K562 (cell line): ENCODE measurements at regions not wholly inside any gene's neighbourhood (a gene's known extent, or its start where the extent isn't known, plus 50 kb on each side); places are given as distances from the start of the nearest gene placed in this dataset.

Source experiments
- CLOCK ChIP-seq: fragments of 250-450 bp; sonication (Bioruptor Pico); IDR thresholded peaks from 2 replicates; pipeline ENCODE4 v1.4.0; 2020; ENCODE audit warnings: mild to moderate bottlenecking, moderate library complexity, borderline replicate concordance
- DEAF1 ChIP-seq: fragments of 450-650 bp; formaldehyde crosslinking; IDR thresholded peaks from 2 replicates; pipeline ENCODE4 v1.4.0; 2020; ENCODE audit warnings: mild to moderate bottlenecking, moderate library complexity
- DPF2 ChIP-seq: fragments of 450-650 bp; IDR thresholded peaks from 2 replicates; pipeline ENCODE4 v1.6.1; 2016
- FOXO4 ChIP-seq: fragments of 450-650 bp; formaldehyde crosslinking; IDR thresholded peaks from 2 replicates; pipeline ENCODE4 v1.4.0; 2020; ENCODE audit warnings: mild to moderate bottlenecking, moderate library complexity
- MCM3 ChIP-seq: fragments of 450-650 bp; IDR thresholded peaks from 2 replicates; pipeline ENCODE4 v1.6.1; 2016
- SIX5 ChIP-seq, 2 experiments: IDR thresholded peaks; 2 replicates each; pipeline ENCODE4 v1.6.1; 2011; ENCODE audit warnings: low read length in 2 of 2, borderline replicate concordance in 1 of 2, low read depth in 1 of 2, mild to moderate bottlenecking in 1 of 2, moderate library complexity in 1 of 2; ENCODE audit not compliant: insufficient read depth in 1 of 2
- SMC3 ChIP-seq: conservative IDR thresholded peaks from 2 replicates; pipeline ENCODE4 v1.6.1; 2011; ENCODE audit warnings: low read depth, low read length, improper control_type of control experiment; ENCODE audit not compliant: insufficient read depth
- STAG1 ChIP-seq: sonication (generic); formaldehyde crosslinking; IDR thresholded peaks from 2 replicates; pipeline ENCODE4 v1.5.0; 2020; ENCODE audit warnings: missing genetic modification reagents, borderline replicate concordance
- TCF3 ChIP-seq: sonication (generic); formaldehyde crosslinking; IDR thresholded peaks from 2 replicates; pipeline ENCODE4 v1.4.0; 2020; ENCODE audit warnings: mild to moderate bottlenecking, missing genetic modification reagents
- ZBTB1 ChIP-seq: sonication (generic); formaldehyde crosslinking; IDR thresholded peaks from 2 replicates; pipeline ENCODE4 v1.8.1; 2023; ENCODE audit warnings: missing genetic modification reagents, low read depth, mild to moderate bottlenecking, borderline replicate concordance
- ZNF274 ChIP-seq: IDR thresholded peaks from 2 replicates; pipeline ENCODE4 v1.6.1; 2011; ENCODE audit warnings: low read depth, mild to moderate bottlenecking, low read length, moderate library complexity, borderline replicate concordance
- ZNF561 ChIP-seq: fragments of 450-650 bp; formaldehyde crosslinking; conservative IDR thresholded peaks from 2 replicates; pipeline ENCODE4 v1.4.0; 2020; ENCODE audit warnings: mild to moderate bottlenecking, moderate library complexity
- ZNF75A ChIP-seq: fragments of 450-650 bp; formaldehyde crosslinking; IDR thresholded peaks from 2 replicates; pipeline ENCODE4 v1.4.0; 2020; ENCODE audit warnings: mild to moderate bottlenecking
- TF ChIP-seq, protein P1 (sequence below), 3 experiments: fragments of 200-800 bp in 1 of 3; sonication (Bioruptor generic) in 1 of 3; sonication (generic) in 1 of 3; formaldehyde crosslinking in 1 of 3; IDR thresholded peaks; 2 replicates each; pipeline versions ENCODE4 v1.6.1 to v1.8.0; 2016 to 2022; ENCODE audit warnings: mild to moderate bottlenecking in 2 of 3, missing compliant biosample characterization in 2 of 3, missing genetic modification characterization in 2 of 3, missing genetic modification reagents in 1 of 3
- TF ChIP-seq, protein P2 (sequence below): fragments of 250-450 bp; sonication (Bioruptor Pico); IDR thresholded peaks from 2 replicates; pipeline ENCODE4 v1.4.0; 2020
- TF ChIP-seq, protein P3 (sequence below): fragments of 200-400 bp; formaldehyde crosslinking; IDR thresholded peaks from 2 replicates; pipeline ENCODE4 v1.6.1; 2017; ENCODE audit warnings: mild to moderate bottlenecking, low read depth, low read length, moderate library complexity

DNA sequence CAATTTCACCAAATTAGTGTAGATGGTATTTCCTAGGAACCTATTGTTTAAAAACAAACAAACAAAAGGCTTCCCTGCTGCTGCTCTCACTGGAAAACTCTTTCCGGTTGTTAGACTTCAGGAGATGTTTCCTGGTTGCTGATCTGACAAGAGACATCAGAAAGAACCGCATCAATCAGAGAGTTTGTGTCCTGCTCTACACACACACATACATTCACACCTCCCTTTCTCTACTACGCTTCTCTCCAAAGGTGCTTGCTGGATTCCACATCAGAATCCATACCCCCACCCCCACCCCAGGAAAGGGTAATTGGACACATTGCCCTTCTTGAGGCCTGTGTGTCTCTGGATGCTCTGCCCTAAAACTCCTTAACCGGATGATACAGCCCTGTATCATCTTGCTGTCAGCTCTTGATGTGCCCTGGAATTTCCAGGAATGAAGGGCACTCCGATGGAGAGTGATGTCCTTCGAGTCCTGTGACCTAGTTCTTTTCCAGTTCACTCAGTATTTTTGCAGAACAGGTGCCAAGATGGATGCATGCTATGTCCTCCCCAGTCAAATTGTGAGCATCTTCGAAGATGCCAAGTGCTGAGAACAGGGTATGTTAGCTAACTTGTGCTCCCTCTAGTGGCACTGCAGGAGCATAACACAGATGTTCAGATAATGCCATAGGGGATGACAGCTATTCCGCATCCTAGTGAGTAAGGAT is 113.7 kb upstream of the SLC35F3 start (continued):
- TF ChIP-seq SIX5 (IDR thresholded peaks at IDR 0.05; ENCODE audit: borderline replicate concordance in 1 of 2, insufficient read depth in 1 of 2, low read depth in 1 of 2, low read length in 2 of 2) (no peak), ZNF75A (CRISPR knock-in tag) (no peak), ZBTB1 (CRISPR knock-in tag) (no peak), ZNF561 (CRISPR knock-in tag) (no peak), DPF2 (no peak), STAG1 (CRISPR knock-in tag) (peak; percentile 61; the same call in 1 of the 2 replicates), MCM3 (no peak), CLOCK (CRISPR knock-in tag) (no peak), FOXO4 (CRISPR knock-in tag) (no peak), DEAF1 (CRISPR knock-in tag) (peak; percentile 94), ZNF274 (no peak), TCF3 (CRISPR knock-in tag) (peak; percentile 30; the same call in 1 of the 2 replicates), SMC3 (peak; percentile 98)
- TF ChIP-seq, protein P1, sequence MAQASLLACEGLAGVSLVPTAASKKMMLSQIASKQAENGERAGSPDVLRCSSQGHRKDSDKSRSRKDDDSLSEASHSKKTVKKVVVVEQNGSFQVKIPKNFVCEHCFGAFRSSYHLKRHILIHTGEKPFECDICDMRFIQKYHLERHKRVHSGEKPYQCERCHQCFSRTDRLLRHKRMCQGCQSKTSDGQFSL (CRISPR knock-in tag; IDR thresholded peaks at IDR 0.05), result no peak
- TF ChIP-seq, protein P1 (tag; IDR thresholded peaks at IDR 0.05), result no peak
- TF ChIP-seq, protein P2, sequence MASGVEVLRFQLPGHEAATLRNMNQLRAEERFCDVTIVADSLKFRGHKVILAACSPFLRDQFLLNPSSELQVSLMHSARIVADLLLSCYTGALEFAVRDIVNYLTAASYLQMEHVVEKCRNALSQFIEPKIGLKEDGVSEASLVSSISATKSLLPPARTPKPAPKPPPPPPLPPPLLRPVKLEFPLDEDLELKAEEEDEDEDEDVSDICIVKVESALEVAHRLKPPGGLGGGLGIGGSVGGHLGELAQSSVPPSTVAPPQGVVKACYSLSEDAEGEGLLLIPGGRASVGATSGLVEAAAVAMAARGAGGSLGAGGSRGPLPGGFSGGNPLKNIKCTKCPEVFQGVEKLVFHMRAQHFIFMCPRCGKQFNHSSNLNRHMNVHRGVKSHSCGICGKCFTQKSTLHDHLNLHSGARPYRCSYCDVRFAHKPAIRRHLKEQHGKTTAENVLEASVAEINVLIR (CRISPR knock-in tag), result no peak
- TF ChIP-seq, protein P3, sequence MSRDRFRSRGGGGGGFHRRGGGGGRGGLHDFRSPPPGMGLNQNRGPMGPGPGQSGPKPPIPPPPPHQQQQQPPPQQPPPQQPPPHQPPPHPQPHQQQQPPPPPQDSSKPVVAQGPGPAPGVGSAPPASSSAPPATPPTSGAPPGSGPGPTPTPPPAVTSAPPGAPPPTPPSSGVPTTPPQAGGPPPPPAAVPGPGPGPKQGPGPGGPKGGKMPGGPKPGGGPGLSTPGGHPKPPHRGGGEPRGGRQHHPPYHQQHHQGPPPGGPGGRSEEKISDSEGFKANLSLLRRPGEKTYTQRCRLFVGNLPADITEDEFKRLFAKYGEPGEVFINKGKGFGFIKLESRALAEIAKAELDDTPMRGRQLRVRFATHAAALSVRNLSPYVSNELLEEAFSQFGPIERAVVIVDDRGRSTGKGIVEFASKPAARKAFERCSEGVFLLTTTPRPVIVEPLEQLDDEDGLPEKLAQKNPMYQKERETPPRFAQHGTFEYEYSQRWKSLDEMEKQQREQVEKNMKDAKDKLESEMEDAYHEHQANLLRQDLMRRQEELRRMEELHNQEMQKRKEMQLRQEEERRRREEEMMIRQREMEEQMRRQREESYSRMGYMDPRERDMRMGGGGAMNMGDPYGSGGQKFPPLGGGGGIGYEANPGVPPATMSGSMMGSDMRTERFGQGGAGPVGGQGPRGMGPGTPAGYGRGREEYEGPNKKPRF, result no peak
